GM19372 (cell line): ENCODE measurements at regions not wholly inside any gene's neighbourhood (a gene's known extent, or its start where the extent isn't known, plus 50 kb on each side); places are given as distances from the start of the nearest gene placed in this dataset.
"Not testable (repeated sequence)": the region's sequence is repeated elsewhere in the genome, so short reads cannot be mapped to it uniquely, and the experiment has no call there.

Experiments
- ATAC-seq: cut with Tn5 transposase; IDR thresholded peaks from one replicate; pipeline ENCODE4 v1.9.1; 2021; ENCODE audit warnings: mild to moderate bottlenecking, low read depth, moderate library complexity; ENCODE audit not compliant: unreplicated experiment

GRCh38 chr19:29154163-29154562, 58.8 kb downstream of the UQCRFS1 start:
- ATAC-seq, result no peak

- no peak for ATAC-seq
These were observed 67.2 kb downstream of the UQCRFS1 start for GRCh38 chr19:29145756-29146155.

- no peak for ATAC-seq
These were observed 69.8 kb downstream of the UQCRFS1 start for GRCh38 chr19:29143183-29143582.

- ATAC-seq, result no peak
These were observed 73.7 kb downstream of the UQCRFS1 start for GRCh38 chr19:29139227-29139626.

- not testable (repeated sequence) for ATAC-seq
These were observed 74.7 kb downstream of the UQCRFS1 start for GRCh38 chr19:29138206-29138605.

- ATAC-seq, result no peak
These were observed 81.5 kb downstream of the UQCRFS1 start for GRCh38 chr19:29131456-29131855.

GRCh38 chr19:29129148-29129547, 83.8 kb downstream of the UQCRFS1 start:
- no peak for ATAC-seq

- ATAC-seq, result no peak
These were observed 84.7 kb downstream of the UQCRFS1 start for GRCh38 chr19:29128203-29128602.

- ATAC-seq, result no peak
These were observed 90.8 kb downstream of the UQCRFS1 start for GRCh38 chr19:29122185-29122584.

GRCh38 chr19:29121684-29122083, 91.3 kb downstream of the UQCRFS1 start:
- no peak for ATAC-seq

GRCh38 chr19:29120466-29120865, 92.5 kb downstream of the UQCRFS1 start:
- no peak for ATAC-seq

- no peak for ATAC-seq
These were observed 93.4 kb downstream of the UQCRFS1 start for GRCh38 chr19:29119590-29119989.

GRCh38 chr19:29118389-29118788, 94.6 kb downstream of the UQCRFS1 start:
- ATAC-seq, result no peak

- ATAC-seq, result no peak
These were observed 95.0 kb downstream of the UQCRFS1 start for GRCh38 chr19:29117926-29118325.

- no peak for ATAC-seq
These were observed 97.8 kb downstream of the UQCRFS1 start for GRCh38 chr19:29115181-29115580.

GRCh38 chr19:29113838-29114237, 99.1 kb downstream of the UQCRFS1 start:
- no peak for ATAC-seq

GRCh38 chr19:29111576-29111975, 101.4 kb downstream of the UQCRFS1 start:
- ATAC-seq, result no peak

- ATAC-seq, result no peak
These were observed 105.1 kb downstream of the UQCRFS1 start for GRCh38 chr19:29107831-29108230.

- no peak for ATAC-seq
These were observed 106.5 kb downstream of the UQCRFS1 start for GRCh38 chr19:29106346-29106885.

- no peak for ATAC-seq
These were observed 107.2 kb downstream of the UQCRFS1 start for GRCh38 chr19:29105629-29106292.

GRCh38 chr19:29104605-29105241, 108.2 kb downstream of the UQCRFS1 start:
- no peak for ATAC-seq

- no peak for ATAC-seq
These were observed 114.0 kb downstream of the UQCRFS1 start for GRCh38 chr19:29098863-29099481.
